Sigmoid colon (tissue), 3 donors: ENCODE measurements at regions not wholly inside any gene's neighbourhood (a gene's known extent, or its start where the extent isn't known, plus 50 kb on each side); places are given as distances from the start of the nearest gene placed in this dataset.

Experiments used
- POLR2A ChIP-seq, 2 donors: fragments of 450-650 bp; IDR thresholded peaks; one replicate each; pipeline ENCODE4 v1.6.1; 2016; ENCODE audit warnings: antibody characterized with exemption in 2 of 2, mild to moderate bottlenecking in 2 of 2, moderate library complexity in 2 of 2
- TF ChIP-seq, protein P1 (sequence below), 4 experiments: fragments of 450-650 bp in 3 of 4; fragments of 200-600 bp in 1 of 4; IDR thresholded peaks; one replicate each; pipeline ENCODE4 v1.5.1; 2016 to 2019; ENCODE audit warnings: antibody characterized with exemption in 4 of 4, mild to moderate bottlenecking in 3 of 4, moderate library complexity in 2 of 4

DNA sequence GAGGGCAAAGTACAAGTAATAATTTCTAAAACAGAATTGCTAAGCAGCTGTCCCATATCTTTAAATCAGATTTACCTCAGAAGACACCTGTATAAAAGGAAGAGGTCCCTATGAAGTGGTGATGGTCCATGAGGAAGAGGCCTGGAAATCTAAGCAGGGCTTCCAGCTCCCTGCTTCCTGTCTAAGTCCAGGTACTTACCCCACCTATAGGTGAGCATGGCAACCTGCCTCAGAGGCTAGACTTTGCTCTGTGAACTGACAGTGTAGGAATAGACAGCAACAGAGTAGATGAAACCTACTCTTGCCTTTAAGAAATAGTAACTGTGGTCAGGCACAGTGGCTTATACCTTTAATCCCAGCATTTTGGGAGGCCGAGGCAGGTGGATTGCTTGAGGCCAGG is 55.8 kb upstream of the ARRDC3 start:
- no peak for TF ChIP-seq POLR2A (IDR thresholded peaks at IDR 0.05)
- TF ChIP-seq, protein P1, sequence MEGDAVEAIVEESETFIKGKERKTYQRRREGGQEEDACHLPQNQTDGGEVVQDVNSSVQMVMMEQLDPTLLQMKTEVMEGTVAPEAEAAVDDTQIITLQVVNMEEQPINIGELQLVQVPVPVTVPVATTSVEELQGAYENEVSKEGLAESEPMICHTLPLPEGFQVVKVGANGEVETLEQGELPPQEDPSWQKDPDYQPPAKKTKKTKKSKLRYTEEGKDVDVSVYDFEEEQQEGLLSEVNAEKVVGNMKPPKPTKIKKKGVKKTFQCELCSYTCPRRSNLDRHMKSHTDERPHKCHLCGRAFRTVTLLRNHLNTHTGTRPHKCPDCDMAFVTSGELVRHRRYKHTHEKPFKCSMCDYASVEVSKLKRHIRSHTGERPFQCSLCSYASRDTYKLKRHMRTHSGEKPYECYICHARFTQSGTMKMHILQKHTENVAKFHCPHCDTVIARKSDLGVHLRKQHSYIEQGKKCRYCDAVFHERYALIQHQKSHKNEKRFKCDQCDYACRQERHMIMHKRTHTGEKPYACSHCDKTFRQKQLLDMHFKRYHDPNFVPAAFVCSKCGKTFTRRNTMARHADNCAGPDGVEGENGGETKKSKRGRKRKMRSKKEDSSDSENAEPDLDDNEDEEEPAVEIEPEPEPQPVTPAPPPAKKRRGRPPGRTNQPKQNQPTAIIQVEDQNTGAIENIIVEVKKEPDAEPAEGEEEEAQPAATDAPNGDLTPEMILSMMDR (IDR thresholded peaks at IDR 0.05): no peak
